Heart right ventricle (tissue), 16 donors: ENCODE measurements at regions not wholly inside any gene's neighbourhood (a gene's known extent, or its start where the extent isn't known, plus 50 kb on each side); places are given as distances from the start of the nearest gene placed in this dataset.

Experiments used
- ATAC-seq, 8 donors: fragments of 200-7000 bp; cut with Tn5 transposase; one replicate each; pipeline ENCODE4 v1.9.1; 2020; ENCODE audit warnings: mild to moderate bottlenecking in 8 of 8, moderate library complexity in 8 of 8, moderate number of reproducible peaks in 1 of 8
- DNase-seq, 2 donors: peaks; one replicate each; pipeline ENCODE4 v3.0.0-alpha.2; 2020
- H3K27ac ChIP-seq, 10 donors: fragments of 200-600 bp; sonication (generic) in 2 of 10; one replicate each; pipeline versions ENCODE4 v1.5.0 to v1.8.0; 2020 to 2022; ENCODE audit warnings: mild to moderate bottlenecking in 3 of 10
- H3K27me3 ChIP-seq, 7 donors: fragments of 200-600 bp; one replicate each; pipeline ENCODE4 v1.8.0; 2021 to 2022; ENCODE audit warnings: mild to moderate bottlenecking in 2 of 7
- H3K36me3 ChIP-seq, 9 donors: fragments of 200-600 bp; sonication (generic) in 1 of 9; one replicate each; pipeline versions ENCODE4 v1.5.0 to v1.8.0; 2020 to 2022; ENCODE audit warnings: mild to moderate bottlenecking in 2 of 9
- H3K4me1 ChIP-seq, 9 donors: fragments of 200-600 bp; sonication (generic) in 1 of 9; one replicate each; pipeline versions ENCODE4 v1.5.0 to v1.8.0; 2020 to 2022; ENCODE audit warnings: mild to moderate bottlenecking in 4 of 9
- H3K4me3 ChIP-seq, 10 donors: fragments of 200-600 bp; sonication (generic) in 2 of 10; one replicate each; pipeline versions ENCODE4 v1.5.0 to v1.8.0; 2020 to 2022; ENCODE audit warnings: mild to moderate bottlenecking in 7 of 10, moderate library complexity in 2 of 10
- H3K9me3 ChIP-seq, 11 donors: fragments of 200-600 bp in 10 of 11; sonication (generic) in 2 of 11; one replicate each; pipeline versions ENCODE4 v1.5.0 to v1.8.0; 2013 to 2022; ENCODE audit warnings: mild to moderate bottlenecking in 2 of 11, control low read depth in 1 of 11, moderate library complexity in 1 of 11
- WGBS, 2 donors: extraction: QIAGEN DNeasy Blood & Tissue Kit; methylation state at CpG; one replicate each; pipeline ENCODE4 v1.1.7; 2013; ENCODE audit warnings: inconsistent platforms in 1 of 2; 5-methylcytosine and 5-hydroxymethylcytosine counted together
- intact Hi-C, 10 donors: fragments of 100-400 bp; cut with DNase I; formaldehyde crosslinking; loops; one replicate each; pipeline versions ENCODE4 v1.11.1 to v1.14.2; 2022
- TF ChIP-seq, protein P1 (sequence below), 9 donors: fragments of 200-600 bp; sonication (generic) in 2 of 9; IDR thresholded peaks; one replicate each; pipeline versions ENCODE4 v1.5.0 to v1.8.0; 2021 to 2022; ENCODE audit warnings: antibody characterized with exemption in 9 of 9, mild to moderate bottlenecking in 5 of 9, moderate library complexity in 1 of 9
- donor health status: Arrhythmogenic right ventricular cardiomyopathy.
- donor health status: ischemic (EF 13 %, LVEDD 7.1; RV severe dilation, severe dysfunction).
- donor health status: healthy with polysubstance abuse.
- donor health status: DM: no; HTN: yes; CAD: no.
- donor health status: DM: no; HTN: no; CAD: no.
- donor health status: ischemic (EF 25% LVEDD 6.9; RV normal size, moderate dysfunction).
- donor health status: ischemic (EF 25% LVEDD 5.7; RV mildly dilated, moderate dysfunction).
- donor health status: healthy.
- donor health status: DM: yes; HTN: yes; CAD: no.
- donor health status: Ischemic cardiomyopathy.
- donor health status: ischemic (EF 35%, LVEDD 5.7; RV mildly dilated, moderate dysfunction).
- donor health status: nonischemic (EF 11% LVEDD 7.7; RV severe dilation, severe dysfunction).
- donor health status: DM: yes; HTN: yes; CAD: no.
- donor health status: PGD.
- donor health status: ischemic (EF 29% LVEDD 5.4; RV normal size, mild dysfunction).
- donor health status: nonischemic (EF 23%, LVEDD 6.1; RV moderate dilation, normal function).

DNA sequence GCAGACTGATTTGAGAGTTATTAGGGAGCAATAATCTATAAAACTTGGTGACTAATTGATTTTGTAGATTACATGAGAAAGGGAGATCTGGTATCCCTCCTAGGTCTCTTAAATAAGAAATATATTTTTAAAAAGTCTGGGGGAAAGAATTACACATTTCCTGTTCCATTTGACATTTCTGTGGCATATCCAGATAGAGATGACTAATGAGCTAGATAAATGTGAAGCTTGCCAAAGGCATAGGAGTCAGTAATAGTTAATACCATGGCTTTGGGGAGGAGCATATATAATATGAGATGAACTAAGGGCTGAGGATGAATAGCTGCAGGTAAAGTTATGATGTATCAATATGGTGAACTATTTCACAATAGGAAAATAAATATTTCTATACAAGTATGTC is 663.7 kb downstream of the PTPRC start:
- no peak for DNase-seq
- H3K27ac ChIP-seq = no peak overlapping the region
- TF ChIP-seq, protein P1, sequence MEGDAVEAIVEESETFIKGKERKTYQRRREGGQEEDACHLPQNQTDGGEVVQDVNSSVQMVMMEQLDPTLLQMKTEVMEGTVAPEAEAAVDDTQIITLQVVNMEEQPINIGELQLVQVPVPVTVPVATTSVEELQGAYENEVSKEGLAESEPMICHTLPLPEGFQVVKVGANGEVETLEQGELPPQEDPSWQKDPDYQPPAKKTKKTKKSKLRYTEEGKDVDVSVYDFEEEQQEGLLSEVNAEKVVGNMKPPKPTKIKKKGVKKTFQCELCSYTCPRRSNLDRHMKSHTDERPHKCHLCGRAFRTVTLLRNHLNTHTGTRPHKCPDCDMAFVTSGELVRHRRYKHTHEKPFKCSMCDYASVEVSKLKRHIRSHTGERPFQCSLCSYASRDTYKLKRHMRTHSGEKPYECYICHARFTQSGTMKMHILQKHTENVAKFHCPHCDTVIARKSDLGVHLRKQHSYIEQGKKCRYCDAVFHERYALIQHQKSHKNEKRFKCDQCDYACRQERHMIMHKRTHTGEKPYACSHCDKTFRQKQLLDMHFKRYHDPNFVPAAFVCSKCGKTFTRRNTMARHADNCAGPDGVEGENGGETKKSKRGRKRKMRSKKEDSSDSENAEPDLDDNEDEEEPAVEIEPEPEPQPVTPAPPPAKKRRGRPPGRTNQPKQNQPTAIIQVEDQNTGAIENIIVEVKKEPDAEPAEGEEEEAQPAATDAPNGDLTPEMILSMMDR (IDR thresholded peaks at IDR 0.05) = no peak
- no peaks in the 10 kb centered on the region for H3K9me3 ChIP-seq
- no peak overlapping the region for H3K4me3 ChIP-seq
- no peaks in the 10 kb centered on the region for H3K36me3 ChIP-seq
- H3K27me3 ChIP-seq = no peaks in the 10 kb centered on the region
- no peaks in the 10 kb centered on the region for H3K4me1 ChIP-seq
- intact Hi-C loops = no loop called here
- ATAC-seq = no peak

DNA sequence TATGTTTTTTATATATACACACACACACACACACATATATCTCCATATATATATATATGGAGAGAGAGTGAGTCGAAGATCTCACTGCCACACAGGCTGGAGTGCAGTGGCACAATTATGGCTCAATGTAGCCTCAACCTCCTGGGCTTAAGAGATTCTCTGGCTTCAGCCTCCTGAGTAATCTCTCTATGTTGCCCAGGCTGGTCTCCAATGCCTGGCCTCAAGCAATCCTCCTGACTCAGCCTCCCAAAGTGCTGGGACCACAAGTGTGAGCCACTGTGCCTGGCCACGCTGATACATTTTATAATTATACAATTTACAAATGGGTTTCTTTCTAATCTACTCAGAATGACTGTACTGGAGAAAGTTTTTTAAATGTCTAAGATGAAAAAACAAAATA is 664.2 kb downstream of the PTPRC start:
- Histone ChIP-seq H3K4me3 (no peak overlapping the region), H3K36me3 (no peaks in the 10 kb centered on the region), H3K27me3 (no peaks in the 10 kb centered on the region), H3K9me3 (no peaks in the 10 kb centered on the region), H3K27ac (no peak overlapping the region), H3K4me1 (no peaks in the 10 kb centered on the region)
- 95 to 99% methylated on average over 2 of the region's 2 CpGs for WGBS, 2 donors
- ATAC-seq (no peak), DNase-seq (no peak)
- intact Hi-C loops = no loop called here
- TF ChIP-seq, protein P1 (IDR thresholded peaks at IDR 0.05) = no peak

- DNase-seq = no peak
- Histone ChIP-seq H3K4me3 (no peak overlapping the region), H3K36me3 (no peaks in the 10 kb centered on the region), H3K9me3 (no peaks in the 10 kb centered on the region), H3K4me1 (no peaks in the 10 kb centered on the region), H3K27me3 (no peaks in the 10 kb centered on the region), H3K27ac (no peak overlapping the region)
- intact Hi-C loops = no loop called here
- WGBS, 2 donors = 67 to 69% methylated on average over 2 of the region's 2 CpGs
- TF ChIP-seq, protein P1 (IDR thresholded peaks at IDR 0.05) = no peak
- no peak for ATAC-seq
These were observed 666.2 kb downstream of the PTPRC start for GRCh38 chr1:199305053-199305452.

- 88 to 91% methylated on average over 6 of the region's 6 CpGs for WGBS, 2 donors
- no peaks in the 10 kb centered on the region for H3K36me3 ChIP-seq
- H3K9me3 ChIP-seq = no peaks in the 10 kb centered on the region
- intact Hi-C loops = no loop called here
- TF ChIP-seq, protein P1 (IDR thresholded peaks at IDR 0.05) = no peak
- H3K27ac ChIP-seq = no peak overlapping the region
- no peaks in the 10 kb centered on the region for H3K4me1 ChIP-seq
- ATAC-seq (no peak), DNase-seq (no peak)
- H3K4me3 ChIP-seq = no peak overlapping the region
- no peaks in the 10 kb centered on the region for H3K27me3 ChIP-seq
These were observed 668.8 kb downstream of the PTPRC start for GRCh38 chr1:199307496-199308264.
